ENCODE measurements at regions not wholly inside any gene's neighbourhood (a gene's known extent, or its start where the extent isn't known, plus 50 kb on each side); places are given as distances from the start of the nearest gene placed in this dataset.
"Not testable (repeated sequence)": the region's sequence is repeated elsewhere in the genome, so short reads cannot be mapped to it uniquely, and the experiment has no call there.

DNA sequence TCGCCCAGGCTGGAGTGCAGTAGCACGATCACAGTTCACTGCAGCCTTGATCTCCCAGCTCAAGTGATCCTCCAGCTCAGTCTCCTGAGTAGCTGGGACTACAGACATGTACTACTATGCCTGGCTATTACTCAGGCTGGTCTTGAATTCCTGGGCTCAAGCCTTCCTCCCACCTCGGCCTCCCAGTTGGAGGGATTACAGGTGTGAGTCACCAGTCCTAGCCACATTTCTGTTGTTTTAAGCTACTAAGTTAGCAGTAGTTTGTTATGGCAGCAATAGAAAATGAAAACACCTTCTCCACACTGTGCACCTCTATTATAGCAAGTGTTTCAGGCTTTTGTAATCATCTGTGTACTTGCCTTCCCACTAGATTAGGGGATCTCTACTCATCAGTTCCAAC lies 588.9 kb upstream of the TLE4 start:
- peak; percentile 59 for DNase-seq (ENCODE audit: low read depth)
- in situ Hi-C loops (cut with HindIII; ENCODE audit: low pct_unique_long_range_greater_than_20kb, low sequenced_read_pairs), result no loop called here

DNA sequence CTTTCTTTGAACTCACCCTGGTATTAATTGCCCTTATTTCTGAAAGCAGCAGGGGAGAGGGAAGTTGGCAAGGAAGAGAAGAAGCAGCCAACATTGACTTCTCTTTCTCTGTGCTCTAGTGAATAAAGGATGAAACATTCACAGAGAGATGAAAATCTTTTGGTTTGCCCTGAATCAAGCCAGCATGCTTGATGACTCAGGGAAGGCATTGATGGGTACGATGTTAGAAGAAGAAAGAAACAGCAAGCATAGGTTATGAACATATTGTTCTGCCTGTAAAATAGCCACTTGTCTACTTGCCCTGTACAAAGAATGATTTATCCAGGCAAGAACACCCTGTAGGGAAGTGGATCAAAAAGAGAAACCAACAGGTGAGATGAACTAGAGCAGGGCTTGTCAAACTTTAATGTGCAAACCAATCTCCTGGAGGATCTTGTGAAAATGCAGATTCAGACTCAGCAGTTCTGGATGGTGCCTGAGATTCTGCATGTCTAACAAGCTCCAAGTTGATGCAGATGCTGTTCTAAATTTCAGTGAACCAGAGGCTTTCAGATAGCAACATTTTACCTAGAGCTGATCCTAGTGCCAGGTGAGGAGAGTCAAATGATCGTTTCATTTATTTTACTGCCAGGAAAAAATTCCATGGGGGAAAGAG lies 586.6 kb upstream of the TLE4 start:
- in situ Hi-C loops (cut with HindIII; ENCODE audit: low pct_unique_long_range_greater_than_20kb, low sequenced_read_pairs), result no loop called here
- peak; percentile 20 for DNase-seq (ENCODE audit: low read depth)

DNA sequence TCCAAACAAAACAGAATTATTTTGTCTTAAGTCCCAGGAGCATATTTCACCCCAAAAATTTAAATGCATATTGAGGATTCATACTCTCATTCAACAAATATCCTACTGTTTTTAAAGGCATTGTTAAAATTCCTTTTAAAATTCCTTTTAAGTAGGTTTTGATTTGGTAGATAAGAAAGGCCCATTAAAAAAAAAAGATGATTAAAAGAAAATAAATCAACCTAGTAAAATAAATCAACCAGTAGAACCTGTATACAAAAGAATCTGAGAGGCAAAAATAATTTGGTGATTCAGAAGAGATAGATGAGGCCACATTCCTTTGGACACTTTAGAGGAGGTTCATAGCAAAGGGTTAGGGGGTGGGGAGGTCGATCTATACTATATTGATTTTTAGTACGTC lies 585.3 kb upstream of the TLE4 start:
- DNase-seq (ENCODE audit: low read depth), result peak; percentile 21
- in situ Hi-C loops (cut with HindIII; ENCODE audit: low pct_unique_long_range_greater_than_20kb, low sequenced_read_pairs), result no loop called here

DNA sequence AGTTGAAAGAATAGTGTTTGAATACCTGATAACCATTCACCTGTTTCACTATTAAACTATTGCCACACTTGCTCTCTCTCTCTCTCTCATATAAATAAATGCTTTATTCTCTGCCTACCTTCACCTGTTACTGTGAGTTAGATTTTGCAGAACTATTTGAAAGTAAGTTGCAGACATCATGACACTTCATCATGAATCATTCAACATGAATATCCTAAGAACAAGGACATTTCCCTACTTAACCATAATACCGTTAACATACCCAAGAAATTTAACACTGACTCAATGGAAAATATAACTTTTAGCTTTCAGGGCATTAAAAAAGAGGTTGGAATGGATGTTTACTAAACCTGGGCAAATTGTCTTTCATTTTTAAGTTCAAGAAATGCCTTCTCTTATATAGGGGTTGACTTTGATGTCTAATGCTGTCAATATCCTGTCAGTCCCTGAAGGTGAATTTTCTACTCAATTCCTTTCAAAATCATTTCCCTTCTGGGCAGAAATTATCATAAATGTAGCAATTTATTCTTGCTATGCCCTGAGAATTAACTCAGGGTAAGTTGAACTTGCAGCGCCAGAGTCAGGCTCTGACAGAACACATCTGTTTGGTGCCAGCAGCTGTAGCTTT lies 582.6 kb upstream of the TLE4 start:
- in situ Hi-C loops (cut with HindIII; ENCODE audit: low pct_unique_long_range_greater_than_20kb, low sequenced_read_pairs), result no loop called here
- no peak for DNase-seq (ENCODE audit: low read depth)

DNA sequence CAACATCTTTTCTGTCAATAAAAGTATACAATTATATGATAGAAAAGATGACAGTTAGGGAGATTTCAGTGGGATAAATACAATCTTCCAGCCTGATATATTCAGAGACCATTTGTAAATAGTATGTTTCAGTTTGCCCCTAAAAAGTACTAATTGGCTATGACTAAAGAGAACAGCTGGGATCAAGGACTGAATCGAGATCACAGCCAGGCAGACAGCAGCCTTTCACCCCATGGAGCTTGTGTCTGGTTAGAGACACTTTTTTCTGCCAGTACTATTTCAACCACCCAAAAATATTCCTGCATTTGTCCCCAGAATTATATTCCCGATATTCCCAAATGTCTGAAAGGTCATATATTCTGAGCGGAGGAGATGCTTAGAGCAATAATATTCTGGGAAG lies 577.3 kb upstream of the TLE4 start:
- in situ Hi-C loops (cut with HindIII; ENCODE audit: low pct_unique_long_range_greater_than_20kb, low sequenced_read_pairs), result no loop called here
- no peak for DNase-seq (ENCODE audit: low read depth)

DNA sequence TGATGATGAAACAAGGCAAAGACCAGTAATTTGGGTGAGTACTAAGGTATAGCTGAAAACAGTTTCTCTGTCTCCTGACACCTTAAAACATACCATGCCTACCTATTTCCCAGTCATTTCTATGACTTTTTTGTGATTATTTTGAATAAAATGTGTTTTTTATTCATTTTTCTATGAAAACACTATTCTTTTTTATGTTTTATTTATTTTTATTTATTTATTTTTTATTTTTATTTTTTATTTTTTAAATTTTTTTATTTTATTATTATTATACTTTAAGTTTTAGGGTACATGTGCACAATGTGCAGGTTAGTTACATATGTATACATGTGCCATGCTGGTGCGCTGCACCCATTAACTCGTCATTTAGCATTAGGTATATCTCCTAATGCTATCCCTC lies 576.8 kb upstream of the TLE4 start:
- DNase-seq (ENCODE audit: low read depth); in situ Hi-C loops (cut with HindIII; ENCODE audit: low pct_unique_long_range_greater_than_20kb, low sequenced_read_pairs): not testable (repeated sequence)

DNA sequence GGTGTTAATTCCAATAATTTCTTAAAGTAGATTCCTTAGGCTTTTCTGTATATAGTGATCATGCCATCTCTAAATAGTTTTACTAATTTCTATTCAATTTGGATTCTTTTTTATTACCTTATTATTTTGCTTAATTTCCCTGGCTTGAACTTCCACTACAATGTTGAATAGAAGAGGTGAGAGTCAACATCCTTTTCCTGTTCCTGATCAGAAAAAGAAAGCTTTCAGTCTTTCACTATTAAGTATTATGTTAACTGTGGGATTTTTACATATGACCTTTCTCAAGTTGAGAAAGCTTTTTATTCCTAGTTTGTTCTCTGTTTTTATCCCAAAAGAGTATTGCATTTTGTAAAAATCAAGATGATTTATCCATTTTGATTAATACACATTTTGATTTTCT lies 574.5 kb upstream of the TLE4 start:
- no peak for DNase-seq (ENCODE audit: low read depth)
- in situ Hi-C loops (cut with HindIII; ENCODE audit: low pct_unique_long_range_greater_than_20kb, low sequenced_read_pairs), result no loop called here

DNA sequence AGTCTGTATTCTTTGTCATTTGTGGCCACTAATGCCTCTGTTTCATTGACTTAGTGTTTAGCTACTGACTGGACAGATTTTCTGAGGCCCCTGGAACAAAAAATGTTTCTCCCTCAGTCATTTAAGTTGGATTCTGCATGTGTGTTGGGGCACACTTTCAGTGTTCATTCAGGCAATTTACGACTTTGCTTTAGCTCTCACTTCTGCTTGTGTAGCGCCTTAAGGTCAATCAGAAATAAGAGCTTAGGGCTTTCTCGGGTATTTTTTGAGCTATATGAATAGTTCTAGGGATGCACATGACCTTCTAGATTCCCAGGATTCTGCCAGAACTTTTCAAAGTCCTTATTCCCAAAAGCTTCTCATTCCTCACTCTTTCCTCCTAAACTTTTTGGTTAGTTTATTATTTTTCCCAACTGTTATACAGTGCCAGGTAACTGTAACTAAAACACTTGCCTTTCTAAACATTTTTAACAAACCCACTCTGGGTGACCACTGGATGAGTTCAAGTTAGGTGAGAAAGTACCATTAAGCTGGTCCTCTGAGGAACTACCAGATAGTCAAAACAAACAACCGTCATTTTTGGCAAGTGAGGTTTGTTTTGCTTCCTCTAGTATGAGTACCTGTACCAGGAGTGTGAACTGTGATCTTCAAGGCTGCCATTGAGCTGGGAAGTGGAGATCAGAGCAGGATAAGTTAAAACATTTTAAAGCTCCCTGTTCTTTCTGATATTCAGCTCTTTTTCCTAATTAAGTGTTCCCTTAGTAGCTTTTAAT lies 571.3 kb upstream of the TLE4 start:
- in situ Hi-C loops (cut with HindIII; ENCODE audit: low pct_unique_long_range_greater_than_20kb, low sequenced_read_pairs), result no loop called here
- no peak for DNase-seq (ENCODE audit: low read depth)

DNA sequence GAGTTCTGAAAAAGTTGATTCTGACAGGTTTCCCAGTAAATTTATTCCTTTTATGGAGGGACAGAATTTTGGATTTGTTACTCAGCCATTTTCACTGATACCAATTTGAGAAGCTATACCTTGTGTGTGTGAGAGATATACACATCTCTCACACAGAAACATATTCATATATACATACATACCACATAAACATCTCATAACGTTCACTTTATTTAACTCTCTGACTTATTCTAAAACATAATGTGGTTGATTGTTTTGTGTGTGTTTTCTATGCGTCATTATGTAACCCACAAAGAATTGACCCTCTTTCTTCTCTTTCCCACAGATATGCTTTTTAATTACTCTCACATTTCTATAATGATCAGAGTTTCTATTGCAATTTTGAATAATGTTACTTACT lies 570.8 kb upstream of the TLE4 start:
- no peak for DNase-seq (ENCODE audit: low read depth)
- in situ Hi-C loops (cut with HindIII; ENCODE audit: low pct_unique_long_range_greater_than_20kb, low sequenced_read_pairs), result no loop called here

DNA sequence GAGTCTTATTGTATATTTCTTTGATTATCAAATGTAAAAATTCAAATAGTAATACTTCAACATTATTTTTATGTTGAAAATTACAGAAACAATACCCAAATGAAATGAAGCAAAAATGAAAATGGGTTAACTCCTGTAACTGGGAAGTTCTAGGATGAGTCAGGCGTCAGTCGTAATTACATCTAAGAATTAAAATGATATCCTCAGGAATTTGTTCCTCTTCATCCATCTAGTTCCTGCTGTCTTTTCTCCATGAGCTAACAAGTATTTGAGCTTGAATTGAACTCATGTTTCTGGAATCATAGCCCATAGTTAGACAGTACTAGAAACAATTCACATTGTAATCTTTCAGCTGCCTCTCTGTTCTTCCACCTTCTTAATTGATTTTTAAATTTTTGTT lies 568.3 kb upstream of the TLE4 start:
- no peak for DNase-seq (ENCODE audit: low read depth)
- in situ Hi-C loops (cut with HindIII; ENCODE audit: low pct_unique_long_range_greater_than_20kb, low sequenced_read_pairs), result no loop called here

DNA sequence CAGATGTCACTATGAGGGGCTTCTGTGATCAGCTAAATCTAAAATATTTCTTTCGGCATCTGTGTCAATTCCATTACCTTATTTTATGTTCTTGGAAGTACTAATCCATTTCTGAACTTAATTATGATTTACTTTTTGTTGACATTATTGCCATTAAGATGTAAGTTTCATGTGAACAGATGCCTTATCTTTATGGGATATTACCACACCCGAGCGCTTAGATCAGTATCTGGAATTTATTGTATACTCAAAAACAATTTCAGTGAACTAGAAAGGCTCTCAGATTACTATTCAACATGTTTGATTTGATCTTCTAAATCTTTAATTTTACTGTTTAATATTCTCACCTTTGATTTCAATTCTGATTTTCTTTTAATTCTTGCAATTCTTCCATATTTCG lies 567.7 kb upstream of the TLE4 start:
- in situ Hi-C loops (cut with HindIII; ENCODE audit: low pct_unique_long_range_greater_than_20kb, low sequenced_read_pairs), result no loop called here
- no peak for DNase-seq (ENCODE audit: low read depth)

DNA sequence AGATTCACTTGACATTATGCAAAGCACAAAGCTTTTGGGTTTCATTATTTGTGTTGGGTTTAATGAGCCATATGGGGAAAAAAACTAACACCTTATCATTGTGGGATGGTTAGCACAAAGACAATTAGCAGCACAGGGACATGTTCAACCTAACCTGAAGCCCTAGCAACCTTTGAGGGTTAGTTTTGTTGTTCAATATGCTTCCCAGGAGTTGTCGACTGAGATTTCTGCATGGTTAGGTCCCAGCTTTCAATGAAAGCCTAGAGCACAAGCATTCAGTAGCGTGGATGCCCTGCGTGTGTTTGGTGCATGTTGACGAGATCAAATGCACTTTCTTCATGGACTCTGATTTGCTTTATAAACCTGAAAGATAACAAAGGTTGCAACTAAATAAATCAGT lies 565.2 kb upstream of the TLE4 start:
- in situ Hi-C loops (cut with HindIII; ENCODE audit: low pct_unique_long_range_greater_than_20kb, low sequenced_read_pairs), result no loop called here
- no peak for DNase-seq (ENCODE audit: low read depth)

DNA sequence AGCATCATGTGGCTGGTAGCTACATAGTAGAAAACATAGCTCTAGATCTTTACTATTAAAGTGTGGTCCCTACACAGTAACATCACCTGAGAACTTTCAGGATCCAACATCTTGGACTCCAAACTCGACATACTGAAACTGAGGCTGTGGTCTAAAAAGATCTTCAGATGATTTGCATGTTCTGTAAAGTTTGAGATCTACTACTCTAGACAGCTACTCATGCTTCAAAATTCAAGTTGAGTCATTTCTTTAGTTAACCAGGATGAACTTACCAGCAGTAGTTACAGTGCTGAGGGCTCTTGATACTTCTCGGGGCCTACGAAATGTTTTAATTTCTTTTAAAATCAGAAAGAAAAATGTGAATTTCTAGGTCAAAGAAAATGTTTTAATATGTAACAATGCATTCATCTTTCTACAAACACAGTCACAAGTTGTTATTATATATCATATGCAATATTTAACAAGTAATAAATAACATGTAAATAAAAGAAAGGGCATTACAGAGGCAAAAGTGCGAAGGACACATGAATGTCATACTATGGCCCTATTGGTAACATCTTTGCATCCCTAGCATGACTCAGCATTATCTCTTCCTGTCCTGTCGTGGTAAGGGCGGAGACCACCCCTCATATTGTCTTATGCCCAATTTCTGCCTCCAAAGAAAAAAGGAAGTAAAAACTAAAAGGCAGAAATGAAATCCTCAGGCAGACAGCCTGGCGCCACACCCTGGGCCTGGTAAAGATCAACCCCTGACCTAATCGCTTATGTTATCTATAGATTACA lies 563.9 kb upstream of the TLE4 start:
- in situ Hi-C loops (cut with HindIII; ENCODE audit: low pct_unique_long_range_greater_than_20kb, low sequenced_read_pairs), result no loop called here
- DNase-seq (ENCODE audit: low read depth), result no peak

DNA sequence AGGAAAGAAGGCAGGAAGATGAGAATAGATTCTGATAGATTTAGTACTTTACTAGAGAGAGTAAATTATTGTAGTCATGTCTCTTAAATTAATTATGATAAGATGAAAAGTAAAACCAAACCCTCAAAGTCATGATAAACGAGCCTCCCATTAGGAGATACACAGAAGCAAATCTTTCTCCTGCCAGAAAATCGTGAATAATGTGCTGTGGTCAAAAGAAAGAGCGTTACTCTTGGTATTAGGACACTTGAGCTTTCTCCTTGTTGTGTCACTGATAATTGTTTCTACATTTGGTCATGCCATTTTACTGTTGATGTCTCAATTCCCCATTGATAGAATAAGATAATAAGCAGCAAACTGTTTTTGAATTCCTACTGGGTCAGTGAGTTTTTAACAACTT lies 562.8 kb upstream of the TLE4 start:
- in situ Hi-C loops (cut with HindIII; ENCODE audit: low pct_unique_long_range_greater_than_20kb, low sequenced_read_pairs), result no loop called here

DNA sequence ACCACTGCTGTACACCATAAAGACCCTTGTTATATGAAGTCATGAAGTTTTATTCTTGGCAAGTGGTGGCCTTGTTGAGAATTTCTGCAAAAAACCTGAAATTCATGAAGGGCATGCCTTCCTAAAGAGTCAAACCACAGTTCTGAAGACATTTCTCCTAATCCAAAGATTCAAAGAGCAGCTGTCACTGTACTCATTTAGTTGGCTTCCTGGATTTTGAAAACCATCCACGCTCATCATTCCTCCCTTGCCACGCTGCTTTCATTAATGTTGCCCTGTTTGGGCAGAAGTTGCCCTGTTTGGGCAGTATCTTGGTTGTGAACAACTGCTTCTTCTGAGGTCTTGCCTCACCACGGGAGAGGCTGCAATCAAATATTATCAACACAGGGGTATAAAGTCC lies 560.3 kb upstream of the TLE4 start:
- in situ Hi-C loops (cut with HindIII; ENCODE audit: low pct_unique_long_range_greater_than_20kb, low sequenced_read_pairs), result no loop called here
- no peak for DNase-seq (ENCODE audit: low read depth)

More for the DNA sequence above, 562.8 kb upstream of the TLE4 start:
- DNase-seq (ENCODE audit: low read depth), result no peak

DNA sequence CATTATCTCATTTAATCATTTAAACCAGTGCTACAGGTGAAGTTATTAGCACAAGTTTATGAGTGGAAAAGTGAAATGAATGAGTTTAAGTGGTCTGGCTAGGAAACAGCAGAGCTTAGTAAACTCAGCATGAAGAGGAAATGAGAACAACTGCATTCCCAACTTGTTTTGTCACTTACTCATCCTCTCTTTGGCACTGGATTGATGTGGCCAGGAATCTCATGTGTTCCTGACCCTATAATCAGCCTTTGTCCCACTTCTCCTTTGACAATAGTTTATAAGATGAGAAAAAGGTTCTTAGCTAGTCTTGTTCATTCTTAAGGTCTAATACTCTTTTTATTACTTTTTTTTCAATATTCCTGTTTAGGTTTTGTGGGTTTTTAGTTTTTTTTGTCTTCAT lies 559.2 kb upstream of the TLE4 start:
- no peak for DNase-seq (ENCODE audit: low read depth)
- in situ Hi-C loops (cut with HindIII; ENCODE audit: low pct_unique_long_range_greater_than_20kb, low sequenced_read_pairs), result no loop called here

DNA sequence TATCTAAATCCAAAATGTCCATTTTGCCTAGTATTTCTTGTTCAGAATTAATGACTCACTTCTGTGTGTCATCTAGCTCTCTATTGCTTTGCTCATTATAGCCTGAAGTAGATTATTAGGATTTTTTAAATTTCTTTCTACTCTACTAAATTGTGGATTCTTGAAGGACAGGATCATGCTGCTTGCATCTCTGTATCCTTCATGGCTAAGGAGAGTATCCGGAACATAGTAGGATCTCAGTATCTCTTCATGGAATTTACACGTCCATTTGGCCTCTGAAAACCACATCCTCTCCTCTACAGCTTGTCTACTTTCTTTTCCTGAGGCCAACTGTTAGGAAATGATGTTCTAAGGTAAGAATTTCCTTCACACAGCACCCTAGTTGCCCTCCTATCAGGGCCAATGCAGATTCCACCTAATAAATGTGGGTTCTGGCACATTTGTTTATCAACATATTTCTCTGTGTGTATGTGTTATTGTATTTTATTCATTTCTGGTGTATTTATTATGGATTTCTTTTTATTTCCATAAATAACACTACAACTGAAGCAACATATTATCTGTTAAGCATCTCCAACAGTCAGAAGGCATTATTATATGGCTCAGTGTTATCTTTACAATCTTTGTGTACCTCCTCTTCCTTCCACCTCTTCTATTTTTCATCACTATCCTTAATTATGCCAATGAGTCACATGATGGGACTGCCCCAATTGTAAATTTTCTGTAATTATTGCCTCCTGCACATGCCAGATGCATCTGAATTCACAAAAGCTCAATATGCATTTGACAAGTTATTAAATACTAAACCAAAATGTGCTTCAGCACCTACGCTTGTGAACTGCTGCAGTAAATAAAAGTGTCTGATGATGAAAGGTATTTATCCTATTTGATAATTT lies 557.8 kb upstream of the TLE4 start:
- in situ Hi-C loops (cut with HindIII; ENCODE audit: low pct_unique_long_range_greater_than_20kb, low sequenced_read_pairs), result no loop called here
- DNase-seq (ENCODE audit: low read depth), result no peak
